ENCODE measurements at regions not wholly inside any gene's neighbourhood (a gene's known extent, or its start where the extent isn't known, plus 50 kb on each side); places are given as distances from the start of the nearest gene placed in this dataset.

DNA sequence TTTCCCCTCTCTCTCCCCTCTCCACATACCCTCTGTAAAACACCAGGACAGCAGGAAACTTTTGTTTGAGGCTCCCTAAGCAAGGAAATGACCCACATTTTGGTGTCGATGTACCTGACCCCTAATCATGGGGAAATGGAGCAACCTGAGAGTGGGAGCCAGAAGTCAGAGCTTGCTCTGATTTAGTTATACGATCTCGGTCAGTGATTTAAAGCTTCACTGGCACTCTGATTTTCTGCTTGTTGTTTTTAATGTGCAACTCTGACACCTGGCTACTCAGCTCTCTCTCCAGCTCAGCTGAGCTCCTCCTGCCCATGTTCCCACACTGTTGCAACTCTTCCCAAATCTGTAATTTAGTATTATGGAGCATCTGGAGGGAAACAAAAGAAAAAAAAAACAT is 408.6 kb downstream of the ADAM29 start:
- no peak for TF ChIP-seq GATA3 (IDR thresholded peaks at IDR 0.05; ENCODE audit: low read depth, low read length)
- TF ChIP-seq GATA2 (IDR thresholded peaks at IDR 0.05; ENCODE audit: low read depth, low read length) = no peak
